T-helper 2 cell treated with Interferon-gamma antibody and Interleukin-4, amounts not matched to agents 5 μg/mL and 100 μg/mL, for 36 hours (primary cell): ENCODE measurements at regions not wholly inside any gene's neighbourhood (a gene's known extent, or its start where the extent isn't known, plus 50 kb on each side); places are given as distances from the start of the nearest gene placed in this dataset.

ENCODE experiments used
- DNase-seq: peaks from one replicate; pipeline ENCODE4 v3.0.0; 2021; ENCODE audit warnings: low spot score
- H3K27ac Mint-ChIP-seq: one replicate; pipeline ENCODE4 v1.8.0; 2021; ENCODE audit warnings: mild to moderate bottlenecking, mixed read lengths
- H3K27me3 Mint-ChIP-seq: one replicate; pipeline ENCODE4 v1.8.0; 2021; ENCODE audit warnings: low read depth, mixed read lengths
- H3K36me3 Mint-ChIP-seq: one replicate; pipeline ENCODE4 v1.8.0; 2021; ENCODE audit warnings: low read depth, mixed read lengths
- H3K4me1 Mint-ChIP-seq: one replicate; pipeline ENCODE4 v1.8.0; 2021; ENCODE audit warnings: low read depth, mixed read lengths
- H3K4me3 Mint-ChIP-seq: one replicate; pipeline ENCODE4 v1.8.0; 2022; ENCODE audit warnings: mild to moderate bottlenecking, moderate library complexity, mixed read lengths
- H3K9me3 Mint-ChIP-seq: one replicate; pipeline ENCODE4 v1.8.0; 2021; ENCODE audit warnings: mixed read lengths

DNA sequence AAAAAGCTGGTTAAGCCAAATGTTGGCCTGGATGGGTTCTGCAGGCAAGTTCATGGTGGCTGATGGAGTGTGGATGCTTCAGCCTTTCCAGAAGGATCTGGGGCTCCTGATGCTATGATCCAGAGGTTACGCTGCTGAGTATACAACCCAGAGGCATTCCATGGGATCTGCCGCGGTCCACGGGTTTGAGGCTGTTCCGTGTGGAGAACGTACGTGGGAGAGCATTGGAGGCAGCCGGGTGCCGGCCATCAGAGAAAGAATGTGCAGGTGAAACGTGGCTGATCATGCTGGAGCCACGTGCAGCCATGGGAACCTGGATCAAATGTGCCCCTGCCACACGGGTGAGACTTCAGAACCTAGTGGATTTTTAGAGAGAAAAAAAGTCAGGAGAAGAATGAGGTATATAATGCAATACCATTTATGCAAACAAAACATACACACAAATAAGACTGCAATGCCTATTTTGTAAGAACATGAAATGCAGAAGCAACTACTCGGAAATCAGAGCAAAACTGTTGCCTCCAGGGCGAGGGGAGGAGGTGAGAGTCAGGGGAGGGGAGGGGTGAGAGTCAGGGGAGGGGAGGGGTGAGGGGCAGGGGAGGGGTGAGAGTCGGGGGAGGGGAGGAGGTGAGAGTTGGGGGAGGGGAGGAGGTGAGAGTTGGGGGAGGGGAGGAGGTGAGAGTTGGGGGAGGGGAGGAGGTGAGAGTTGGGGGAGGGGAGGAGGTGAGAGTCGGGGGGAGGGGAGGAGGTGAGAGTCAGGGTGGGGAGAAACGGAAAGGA is 116.5 kb upstream of the C1orf174 start:
- H3K27ac Mint-ChIP-seq, result no peak overlapping the region
- H3K9me3 Mint-ChIP-seq, result no peaks in the 10 kb centered on the region
- no peaks in the 10 kb centered on the region for H3K4me1 Mint-ChIP-seq
- H3K4me3 Mint-ChIP-seq, result no peak overlapping the region
- no peaks in the 10 kb centered on the region for H3K27me3 Mint-ChIP-seq
- no peaks in the 10 kb centered on the region for H3K36me3 Mint-ChIP-seq
- DNase-seq, result no peak

DNA sequence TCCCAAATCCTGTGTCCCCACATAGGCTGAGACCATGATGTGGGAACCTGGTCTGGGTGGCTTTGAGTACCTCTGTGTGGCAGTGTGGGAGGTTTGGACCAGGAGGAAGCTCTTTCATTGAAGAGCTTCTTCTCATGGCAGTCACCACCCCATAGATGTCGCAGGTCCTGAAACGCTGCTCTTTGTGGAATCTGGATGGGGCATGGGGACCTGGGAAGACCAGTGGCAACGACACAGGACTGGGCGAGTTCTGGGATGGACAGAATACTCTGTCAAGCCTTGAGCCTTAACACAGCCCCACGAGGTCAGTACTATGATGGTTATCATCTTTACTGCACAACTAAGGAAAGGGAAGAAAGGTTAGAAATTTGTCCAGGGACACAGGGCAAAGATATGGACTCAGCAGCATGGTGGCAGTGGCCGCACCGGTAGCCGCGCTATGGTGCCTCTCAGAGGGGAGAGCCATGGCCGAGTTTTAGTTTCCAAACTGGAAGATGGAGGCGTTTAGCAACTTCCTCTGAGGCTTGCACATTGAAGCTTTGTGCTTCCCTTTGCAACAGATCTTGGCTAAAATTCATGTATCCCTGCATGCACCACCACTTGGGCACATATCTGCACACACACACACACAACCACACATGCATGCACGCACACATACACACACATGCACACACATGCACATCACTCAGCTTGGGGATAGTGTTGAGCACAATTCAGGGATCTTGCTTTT is 117.7 kb upstream of the C1orf174 start:
- Mint-ChIP-seq H3K4me1 (no peaks in the 10 kb centered on the region), H3K4me3 (no peak overlapping the region), H3K27ac (no peak overlapping the region), H3K27me3 (no peaks in the 10 kb centered on the region), H3K9me3 (no peaks in the 10 kb centered on the region), H3K36me3 (no peaks in the 10 kb centered on the region)
- no peak for DNase-seq

GRCh38 chr1:4018466-4019146 is 118.5 kb upstream of the C1orf174 start:
- Mint-ChIP-seq H3K4me3 (no peak overlapping the region), H3K27ac (no peak overlapping the region), H3K9me3 (no peaks in the 10 kb centered on the region), H3K36me3 (no peaks in the 10 kb centered on the region), H3K27me3 (no peaks in the 10 kb centered on the region), H3K4me1 (no peaks in the 10 kb centered on the region)
- no peak for DNase-seq

DNA sequence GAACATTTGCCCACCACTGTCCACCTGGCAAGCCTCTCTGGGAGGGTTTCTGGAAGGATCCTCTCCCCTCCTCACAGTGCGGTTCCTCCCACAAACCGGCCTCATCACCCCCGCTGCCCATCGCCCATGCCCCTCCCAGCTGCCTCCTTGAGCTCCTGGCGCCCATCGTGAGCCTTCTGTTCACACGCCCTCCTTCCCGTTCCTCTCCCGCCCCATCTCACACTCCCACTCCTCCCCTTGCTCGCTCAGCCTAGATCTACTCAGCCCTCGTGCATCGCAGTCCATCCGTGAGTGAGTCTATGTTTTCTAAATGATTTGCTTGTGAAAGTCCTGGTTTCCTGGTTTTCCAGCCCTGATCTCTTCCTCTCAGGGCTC is 119.1 kb upstream of the C1orf174 start:
- H3K9me3 Mint-ChIP-seq, result no peaks in the 10 kb centered on the region
- no peak overlapping the region for H3K4me3 Mint-ChIP-seq
- no peak for DNase-seq
- no peaks in the 10 kb centered on the region for H3K27me3 Mint-ChIP-seq
- no peaks in the 10 kb centered on the region for H3K36me3 Mint-ChIP-seq
- H3K4me1 Mint-ChIP-seq, result no peaks in the 10 kb centered on the region
- no peak overlapping the region for H3K27ac Mint-ChIP-seq

DNA sequence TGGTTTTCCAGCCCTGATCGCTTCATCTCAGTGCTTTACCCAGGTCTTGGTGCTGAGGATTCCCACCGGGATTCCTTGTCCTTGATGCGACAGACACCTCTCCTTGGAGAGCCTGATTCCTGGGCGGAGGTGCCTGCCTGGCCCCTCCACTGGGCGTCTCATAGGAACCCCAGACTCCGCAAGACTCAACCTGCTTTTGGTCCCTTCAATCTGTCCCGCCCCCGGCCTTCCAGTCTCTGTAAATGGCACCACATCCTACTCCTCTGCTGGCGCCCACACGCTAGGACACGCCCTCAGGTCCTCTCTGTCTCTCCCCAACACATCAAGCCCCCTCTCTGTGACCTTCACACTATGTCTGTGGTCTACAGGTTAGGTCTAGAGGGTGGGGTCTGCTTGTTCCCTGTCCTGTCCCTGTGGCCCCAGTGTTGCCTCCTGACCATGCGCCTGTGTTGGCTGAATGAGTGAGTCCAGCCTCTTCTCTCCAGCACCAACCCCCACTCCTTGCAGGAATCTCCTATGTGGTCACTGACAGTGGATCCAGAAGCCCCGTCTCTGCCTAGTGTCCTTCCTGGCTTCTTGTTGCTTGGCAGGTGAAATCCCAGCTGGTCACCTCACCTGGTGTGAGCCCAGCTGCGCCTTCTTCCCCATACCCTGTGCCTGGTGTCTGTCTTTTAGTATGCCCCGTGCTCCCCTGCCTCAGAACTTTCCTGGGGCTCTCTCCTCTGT is 119.7 kb upstream of the C1orf174 start:
- H3K4me3 Mint-ChIP-seq, result no peak overlapping the region
- H3K9me3 Mint-ChIP-seq, result no peaks in the 10 kb centered on the region
- H3K27ac Mint-ChIP-seq, result no peak overlapping the region
- H3K27me3 Mint-ChIP-seq, result no peaks in the 10 kb centered on the region
- H3K4me1 Mint-ChIP-seq, result no peaks in the 10 kb centered on the region
- H3K36me3 Mint-ChIP-seq, result no peaks in the 10 kb centered on the region
- no peak for DNase-seq

DNA sequence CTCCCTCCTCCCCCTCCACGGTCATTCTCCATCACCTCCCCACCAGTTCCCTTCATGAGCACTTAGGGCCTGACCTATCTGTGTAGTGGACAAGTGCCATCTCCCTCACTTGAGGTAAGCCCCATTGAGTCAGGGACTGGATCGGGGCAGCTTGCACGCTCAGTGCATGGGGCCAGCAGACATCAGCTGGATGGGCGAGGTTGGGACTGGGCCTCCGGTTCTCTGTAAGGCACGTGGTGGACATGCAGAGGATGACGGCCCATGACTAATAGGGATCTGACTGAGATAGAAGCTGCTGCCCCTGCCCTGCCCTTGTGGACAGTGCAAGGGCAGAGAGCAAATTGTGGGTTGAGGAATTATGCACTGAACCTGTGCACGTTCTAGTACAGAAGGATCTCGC is 120.4 kb upstream of the C1orf174 start:
- Mint-ChIP-seq H3K4me1 (no peaks in the 10 kb centered on the region), H3K4me3 (no peak overlapping the region), H3K27ac (no peak overlapping the region), H3K27me3 (no peaks in the 10 kb centered on the region), H3K36me3 (no peaks in the 10 kb centered on the region), H3K9me3 (no peaks in the 10 kb centered on the region)
- DNase-seq, result no peak

DNA sequence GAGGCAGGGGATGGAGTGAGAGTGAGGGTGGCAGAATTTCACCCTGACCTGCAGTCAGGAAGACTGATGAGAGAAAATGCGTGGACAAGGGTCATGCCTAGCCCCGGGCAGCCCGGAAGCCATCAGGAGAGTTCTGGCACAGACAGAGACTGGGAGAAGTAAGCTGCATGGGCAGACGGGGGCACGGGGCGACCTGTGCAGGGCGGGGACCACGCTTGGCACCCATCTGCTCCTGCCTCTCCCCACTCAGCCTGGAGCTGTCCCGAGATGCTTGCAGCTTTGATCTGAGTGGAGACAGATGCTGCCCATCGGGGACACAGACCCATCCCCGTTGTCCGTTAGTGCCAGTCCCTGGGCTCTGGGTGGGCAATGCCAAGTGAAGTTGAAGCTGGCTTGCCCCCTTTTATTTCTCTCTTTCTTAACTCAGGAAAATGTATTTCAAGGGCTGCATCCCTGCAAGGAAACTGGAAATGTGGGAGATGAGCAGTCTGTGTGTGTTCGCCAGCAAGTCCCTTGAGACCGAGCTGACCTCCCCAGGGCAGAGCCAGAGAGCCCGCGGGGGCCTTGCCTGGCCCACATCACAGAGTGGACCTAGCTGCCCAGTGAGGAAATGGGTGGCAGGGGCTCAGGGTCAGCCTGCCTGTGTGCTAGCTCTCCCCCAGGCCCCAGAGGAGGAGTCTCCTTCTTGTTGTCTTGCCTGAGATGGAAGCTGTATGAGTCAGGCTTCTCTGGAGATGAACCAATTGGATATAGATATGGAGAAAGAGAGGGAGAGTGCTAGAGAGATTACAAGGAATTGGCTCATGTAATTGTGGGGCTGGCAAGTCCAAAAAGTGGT is 121.3 kb upstream of the C1orf174 start:
- Mint-ChIP-seq H3K27me3 (no peaks in the 10 kb centered on the region), H3K27ac (no peak overlapping the region), H3K4me1 (no peaks in the 10 kb centered on the region), H3K4me3 (no peak overlapping the region), H3K36me3 (no peaks in the 10 kb centered on the region), H3K9me3 (no peaks in the 10 kb centered on the region)
- no peak for DNase-seq

- Mint-ChIP-seq H3K27ac (no peak overlapping the region), H3K9me3 (no peaks in the 10 kb centered on the region), H3K27me3 (no peaks in the 10 kb centered on the region)
Observed at GRCh38 chr1:4021974-4022268, 121.8 kb upstream of the C1orf174 start.

DNA sequence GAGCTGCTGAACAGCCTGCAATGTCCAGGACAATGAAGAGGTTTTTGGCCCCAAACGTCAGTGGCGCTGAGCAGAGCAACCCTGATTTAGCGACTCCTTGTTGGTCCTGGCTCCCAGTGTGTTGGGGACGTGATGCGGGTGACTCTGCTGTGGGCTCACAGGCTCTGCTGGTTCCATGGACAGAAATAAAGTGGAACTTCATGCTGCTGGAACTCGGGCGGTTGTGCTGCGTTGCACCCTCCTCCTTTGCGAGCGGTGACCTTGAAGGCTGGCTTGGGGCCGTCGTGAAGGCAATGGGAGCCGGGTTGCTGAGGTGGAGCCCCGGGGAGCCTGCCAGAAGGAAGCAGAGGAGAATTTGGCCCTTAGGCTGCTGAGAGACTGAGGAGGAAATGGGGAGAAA is 122.6 kb upstream of the C1orf174 start:
- H3K9me3 Mint-ChIP-seq, result no peaks in the 10 kb centered on the region
- no peak for DNase-seq
- H3K27ac Mint-ChIP-seq, result no peak overlapping the region
- no peaks in the 10 kb centered on the region for H3K27me3 Mint-ChIP-seq
- no peaks in the 10 kb centered on the region for H3K4me1 Mint-ChIP-seq
- no peaks in the 10 kb centered on the region for H3K36me3 Mint-ChIP-seq
- H3K4me3 Mint-ChIP-seq, result no peak overlapping the region

More at GRCh38 chr1:4021974-4022268, 121.8 kb upstream of the C1orf174 start:
- DNase-seq, result no peak
- H3K36me3 Mint-ChIP-seq, result no peaks in the 10 kb centered on the region
- no peaks in the 10 kb centered on the region for H3K4me1 Mint-ChIP-seq
- H3K4me3 Mint-ChIP-seq, result no peak overlapping the region

DNA sequence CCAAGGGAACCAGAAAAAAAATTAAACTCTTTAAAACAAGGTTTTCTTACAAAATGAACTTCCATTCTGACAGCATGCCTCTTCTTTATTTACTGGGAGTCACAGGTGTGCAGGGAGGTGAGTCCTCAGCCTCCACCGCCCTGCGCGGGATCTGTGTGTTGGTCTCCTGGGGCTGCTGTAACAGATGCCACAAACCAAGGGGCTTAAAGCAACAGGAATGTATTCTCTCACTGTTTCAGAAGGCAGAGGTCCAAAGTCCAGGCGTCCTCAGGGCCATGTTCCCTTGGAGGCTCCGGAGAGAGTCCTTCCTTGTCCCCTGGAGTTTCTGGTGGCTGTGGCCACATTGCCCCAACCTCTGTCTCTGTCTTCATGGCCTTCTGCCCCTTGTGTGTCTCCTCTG is 123.6 kb upstream of the C1orf174 start:
- H3K4me1 Mint-ChIP-seq, result no peaks in the 10 kb centered on the region
- H3K27ac Mint-ChIP-seq, result no peak overlapping the region
- no peak for DNase-seq
- no peak overlapping the region for H3K4me3 Mint-ChIP-seq
- peaks cover 2% of the 10 kb centered on the region for H3K27me3 Mint-ChIP-seq
- no peaks in the 10 kb centered on the region for H3K36me3 Mint-ChIP-seq
- H3K9me3 Mint-ChIP-seq, result no peaks in the 10 kb centered on the region

DNA sequence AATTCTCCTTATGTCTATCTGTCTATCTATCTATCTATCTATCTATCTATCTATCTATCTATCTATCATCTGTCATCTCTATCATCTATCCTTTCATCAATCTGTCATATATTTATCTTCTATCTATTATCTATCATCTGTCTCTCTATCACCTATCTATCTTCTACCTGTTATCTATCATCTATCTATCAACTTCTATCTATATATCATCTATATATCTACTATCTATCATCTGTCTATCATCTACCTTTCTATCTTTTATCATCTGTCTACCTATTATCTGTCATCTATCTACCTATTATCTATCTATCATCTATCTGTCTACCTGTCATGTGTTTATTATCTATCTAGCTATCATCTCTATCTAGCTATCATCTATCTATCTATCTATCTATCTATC is 124.7 kb upstream of the C1orf174 start:
- Mint-ChIP-seq H3K27me3 (peaks cover 3% of the 10 kb centered on the region), H3K4me1 (no peaks in the 10 kb centered on the region), H3K4me3 (no peak overlapping the region), H3K9me3 (no peaks in the 10 kb centered on the region), H3K27ac (no peak overlapping the region), H3K36me3 (no peaks in the 10 kb centered on the region)
- no peak for DNase-seq

GRCh38 chr1:4025752-4026151 is 125.7 kb upstream of the C1orf174 start:
- no peak for DNase-seq
- no peak overlapping the region for H3K4me3 Mint-ChIP-seq
- H3K27ac Mint-ChIP-seq, result no peak overlapping the region
- H3K9me3 Mint-ChIP-seq, result no peaks in the 10 kb centered on the region
- H3K27me3 Mint-ChIP-seq, result peaks cover 3% of the 10 kb centered on the region
- H3K4me1 Mint-ChIP-seq, result no peaks in the 10 kb centered on the region
- no peaks in the 10 kb centered on the region for H3K36me3 Mint-ChIP-seq

DNA sequence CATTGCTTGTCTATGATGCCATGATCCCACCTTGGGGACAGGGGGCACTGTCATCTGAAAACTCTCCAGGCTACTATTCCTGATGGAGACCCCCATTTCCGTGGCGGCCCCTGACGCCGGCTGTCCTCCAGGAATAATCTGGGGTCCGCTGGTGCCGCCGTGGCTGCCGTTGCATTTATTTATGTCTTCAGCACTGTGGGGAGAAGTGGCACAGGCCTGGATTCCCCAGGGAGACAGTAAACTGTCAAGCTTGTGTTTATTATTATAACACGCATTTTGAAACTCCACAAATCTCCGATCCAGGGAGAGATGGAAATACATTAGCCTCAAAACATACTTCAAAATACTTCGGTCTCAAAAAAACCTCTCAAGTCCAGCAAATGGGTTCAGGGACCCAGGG is 126.9 kb upstream of the C1orf174 start:
- Mint-ChIP-seq H3K36me3 (no peaks in the 10 kb centered on the region), H3K4me1 (no peaks in the 10 kb centered on the region), H3K27ac (no peak overlapping the region), H3K27me3 (peaks cover 3% of the 10 kb centered on the region), H3K4me3 (no peak overlapping the region), H3K9me3 (peaks cover 3% of the 10 kb centered on the region)
- no peak for DNase-seq
